HCT116 (cell line): ENCODE measurements at regions not wholly inside any gene's neighbourhood (a gene's known extent, or its start where the extent isn't known, plus 50 kb on each side); places are given as distances from the start of the nearest gene placed in this dataset.

Experiments
- ATAC-seq: fragments of 200-7000 bp; cut with Tn5 transposase; 2 replicates; pipeline ENCODE4 v1.9.1; 2020; ENCODE audit warnings: mild to moderate bottlenecking, moderate library complexity
- BruUV-seq: library from RNA; stranded (reverse); fragments of 400-500 nt; replicated peaks from 2 replicates; lab custom pipeline; 2021; lab: Mats Ljungman, UMichigan
- CTCF ChIA-PET: fragments of 300-600 bp; sonication (Branson Sonifier 250); formaldehyde crosslinking; loops from one replicate; lab custom pipeline; 2021; ENCODE audit warnings: antibody characterized with exemption; lab: Charles Lee
- POLR2A ChIA-PET: fragments of 300-600, 350-600 bp; sonication (Branson Sonifier 250); formaldehyde crosslinking; loops from one replicate; lab custom pipeline; 2021; ENCODE audit warnings: antibody characterized with exemption; lab: Charles Lee
- RAD21 ChIA-PET, 2 experiments: fragments of 300-600 bp; sonication (Branson Sonifier 250); formaldehyde crosslinking; loops; one replicate each; lab custom pipeline; 2023; ENCODE audit warnings: low total read pairs in 2 of 2; ENCODE audit not compliant: uncharacterized antibody in 2 of 2, unreplicated experiment in 2 of 2, low non-redundant PET in 1 of 2; lab: Charles Lee
- DNase-seq: peaks from one replicate; pipeline ENCODE4 v3.0.0-alpha.2; 2010; ENCODE audit warnings: low read depth, low spot score
- H2AFZ ChIP-seq: fragments of 200-600 bp; shearing (Covaris generic), sonication (generic); 2 replicates; pipeline ENCODE4 v1.6.1; 2017; ENCODE audit warnings: low read depth, mixed run types, mixed read lengths, antibody characterized with exemption, low read length; ENCODE audit not compliant: poor library complexity, severe bottlenecking
- H3K27ac ChIP-seq: 2 replicates; pipeline ENCODE4 v1.5.1; 2012; ENCODE audit warnings: low read depth, low read length
- H3K27me3 ChIP-seq: fragments of 200-600 bp; sonication (generic); 2 replicates; pipeline ENCODE4 v1.6.1; 2016; ENCODE audit warnings: mixed run types, low read length, mixed read lengths; ENCODE audit not compliant: insufficient read depth
- H3K36me3 ChIP-seq, 2 experiments: fragments of 200-500 bp in 1 of 2; fragments of 200-600 bp in 1 of 2; sonication (Bioruptor generic) in 1 of 2; sonication (generic) in 1 of 2; 2 replicates each; pipeline versions ENCODE4 v1.5.1 to v1.6.1; 2014 to 2016; ENCODE audit warnings: low read length in 2 of 2, inconsistent platforms in 1 of 2, mixed read lengths in 1 of 2, mixed run types in 1 of 2; ENCODE audit not compliant: insufficient read depth in 2 of 2, control insufficient read depth in 1 of 2
- H3K4me1 ChIP-seq, 2 experiments: fragments of 200-600 bp in 1 of 2; sonication (generic) in 1 of 2; 2 replicates each; pipeline versions ENCODE4 v1.5.1 to v1.6.1; 2012 to 2017; ENCODE audit warnings: low read length in 2 of 2, inconsistent platforms in 1 of 2, mild to moderate bottlenecking in 1 of 2, mixed read lengths in 1 of 2, mixed run types in 1 of 2, moderate library complexity in 1 of 2; ENCODE audit not compliant: insufficient read depth in 2 of 2, control insufficient read depth in 1 of 2
- H3K4me2 ChIP-seq: fragments of 200-600 bp; sonication (generic); 2 replicates; pipeline ENCODE4 v1.6.1; 2017; ENCODE audit warnings: mixed run types, low read length, mixed read lengths
- H3K4me3 ChIP-seq, 2 experiments: fragments of 200-600 bp in 1 of 2; sonication (generic) in 1 of 2; replicated peaks in 1 of 2; 2 replicates each; pipeline ENCODE4 v1.5.1; 2011 to 2016; ENCODE audit warnings: low read length in 2 of 2, control low read depth in 1 of 2, low read depth in 1 of 2, mild to moderate bottlenecking in 1 of 2, mixed read lengths in 1 of 2, mixed run types in 1 of 2
- H3K79me2 ChIP-seq: fragments of 200-600 bp; sonication (generic); 2 replicates; pipeline ENCODE4 v1.6.1; 2017; ENCODE audit warnings: mild to moderate bottlenecking, mixed run types, low read length, moderate library complexity, mixed read lengths; ENCODE audit not compliant: insufficient read depth
- H3K9ac ChIP-seq: fragments of 200-600 bp; sonication (generic); 2 replicates; pipeline ENCODE4 v1.6.1; 2016; ENCODE audit warnings: low read length, mixed read lengths
- H3K9me2 ChIP-seq: fragments of 200-600 bp; sonication (generic), shearing (Covaris generic); 2 replicates; pipeline ENCODE4 v1.6.1; 2017; ENCODE audit warnings: mixed run types, mild to moderate bottlenecking, moderate library complexity; ENCODE audit not compliant: insufficient read depth
- H3K9me3 ChIP-seq, 2 experiments: fragments of 200-500 bp in 1 of 2; fragments of 200-600 bp in 1 of 2; sonication (Bioruptor generic) in 1 of 2; sonication (generic) in 1 of 2; 2 replicates each; pipeline ENCODE4 v1.6.1; 2014 to 2017; ENCODE audit warnings: low read length in 2 of 2, mixed read lengths in 2 of 2, inconsistent platforms in 1 of 2, low read depth in 1 of 2, mild to moderate bottlenecking in 1 of 2, mixed run types in 1 of 2, moderate library complexity in 1 of 2; ENCODE audit not compliant: control insufficient read depth in 1 of 2, insufficient read depth in 1 of 2
- H4K20me1 ChIP-seq: fragments of 200-600 bp; sonication (generic), shearing (Covaris generic); 2 replicates; pipeline ENCODE4 v1.6.1; 2017; ENCODE audit warnings: mixed run types, mild to moderate bottlenecking, moderate library complexity; ENCODE audit not compliant: insufficient read depth
- ATF3 ChIP-seq: IDR thresholded peaks from 2 replicates; pipeline ENCODE4 v1.6.1; 2012
- CBX3 ChIP-seq: IDR thresholded peaks from 2 replicates; pipeline ENCODE4 v1.6.1; 2012; ENCODE audit warnings: low read depth
- EGR1 ChIP-seq: IDR thresholded peaks from 2 replicates; pipeline ENCODE4 v1.6.1; 2012; ENCODE audit warnings: low read depth
- EZH2phosphoT487 ChIP-seq: fragments of 200-600 bp; IDR thresholded peaks from 2 replicates; pipeline ENCODE4 v1.6.1; 2018; ENCODE audit warnings: antibody characterized with exemption, borderline replicate concordance
- FOSL1 ChIP-seq: IDR thresholded peaks from 2 replicates; pipeline ENCODE4 v1.6.1; 2012; ENCODE audit warnings: low read depth
- JUND ChIP-seq: IDR thresholded peaks from 2 replicates; pipeline ENCODE4 v1.6.1; 2012
- MAX ChIP-seq: IDR thresholded peaks from 2 replicates; pipeline ENCODE4 v1.6.1; 2012
- RAD21 ChIP-seq: IDR thresholded peaks from 2 replicates; pipeline ENCODE4 v1.6.1; 2012; ENCODE audit warnings: low read depth, mild to moderate bottlenecking
- REST ChIP-seq: IDR thresholded peaks from 2 replicates; pipeline ENCODE4 v1.6.1; 2012; ENCODE audit warnings: low read depth
- TCF7L2 ChIP-seq: IDR thresholded peaks from 2 replicates; pipeline ENCODE4 v1.7.0; 2011; ENCODE audit warnings: borderline replicate concordance, inconsistent platforms; ENCODE audit not compliant: insufficient read depth, insufficient read length; ENCODE audit errors: extremely low read depth
- YY1 ChIP-seq: IDR thresholded peaks from 2 replicates; pipeline ENCODE4 v1.6.1; 2011; ENCODE audit warnings: low read length, low read depth, moderate library complexity, mild to moderate bottlenecking; ENCODE audit not compliant: insufficient replicate concordance; ENCODE audit errors: extremely low read depth
- intact Hi-C: fragments of 100-400 bp; cut with micrococcal nuclease; formaldehyde crosslinking; loops from 2 replicates; pipeline ENCODE4 v1.10.0; 2022

GRCh38 chr16:9484426-9484825 lies 393.0 kb downstream of the HAPSTR1 start (continued):
- TF ChIP-seq MAX: no peak

GRCh38 chr16:9484881-9485280 lies 393.4 kb downstream of the HAPSTR1 start:
- no peaks in the 10 kb centered on the region for H3K79me2 ChIP-seq
- ChIA-PET CTCF (no interaction called here), RAD21 (no interaction called here), POLR2A (no interaction called here)
- no peak overlapping the region for H3K4me3 ChIP-seq
- no peak overlapping the region for H3K27ac ChIP-seq
- no peak overlapping the region for H2AFZ ChIP-seq
- no peak overlapping the region for H3K4me2 ChIP-seq
- no peaks in the 10 kb centered on the region for H3K9me3 ChIP-seq
- intact Hi-C loops: no loop called here
- H3K9ac ChIP-seq: no peak overlapping the region
- H3K27me3 ChIP-seq: peaks cover 56% of the 10 kb centered on the region
- H3K4me1 ChIP-seq: no peaks in the 10 kb centered on the region
- no peaks in the 10 kb centered on the region for H4K20me1 ChIP-seq
- ATAC-seq: no peak
- BruUV-seq: no TSS peak
- H3K9me2 ChIP-seq: no peaks in the 10 kb centered on the region
- DNase-seq: no peak
- H3K36me3 ChIP-seq: no peaks in the 10 kb centered on the region
- no peak for TF ChIP-seq FOSL1
- no peak for TF ChIP-seq CBX3
- no peak for TF ChIP-seq REST
- TF ChIP-seq EZH2phosphoT487: no peak
- TF ChIP-seq TCF7L2: no peak
- no peak for TF ChIP-seq ATF3
- TF ChIP-seq RAD21: no peak
- no peak for TF ChIP-seq MAX
- no peak for TF ChIP-seq EGR1
- no peak for TF ChIP-seq JUND
- no peak for TF ChIP-seq YY1
